K562 (cell line): ENCODE measurements at regions not wholly inside any gene's neighbourhood (a gene's known extent, or its start where the extent isn't known, plus 50 kb on each side); places are given as distances from the start of the nearest gene placed in this dataset.

Experiments used
- CBX5 ChIP-seq: IDR thresholded peaks from 2 replicates; pipeline ENCODE4 v1.6.1; 2014; ENCODE audit warnings: low read depth, borderline replicate concordance
- CBX8 ChIP-seq: fragments of 200-600 bp; sonication (generic); IDR thresholded peaks from 2 replicates; pipeline ENCODE4 v1.6.1; 2012; ENCODE audit warnings: borderline replicate concordance, mixed run types, low read depth, mild to moderate bottlenecking, moderate library complexity, mixed read lengths, low read length, control low read depth, inconsistent platforms; ENCODE audit not compliant: poor library complexity, severe bottlenecking; ENCODE audit errors: extremely low read depth
- CEBPZ ChIP-seq: fragments of 150-350 bp; IDR thresholded peaks from 2 replicates; pipeline ENCODE4 v1.6.1; 2014; ENCODE audit warnings: low read depth, mild to moderate bottlenecking, low read length, borderline replicate concordance
- MNT ChIP-seq, 2 experiments: fragments of 450-650 bp; conservative IDR thresholded peaks; 2 replicates each; pipeline ENCODE4 v1.6.1; 2017; ENCODE audit warnings: mild to moderate bottlenecking in 2 of 2, moderate library complexity in 2 of 2
- POLR2A ChIP-seq: fragments of 450-650 bp; conservative IDR thresholded peaks from 2 replicates; pipeline ENCODE4 v1.6.1; 2016
- SMARCC2 ChIP-seq: fragments of 450-650 bp; IDR thresholded peaks from 2 replicates; pipeline ENCODE4 v1.6.1; 2017; ENCODE audit warnings: antibody characterized with exemption, moderate library complexity, mild to moderate bottlenecking, low read depth
- ZBTB11 ChIP-seq, 3 experiments: fragments of 200-800 bp in 1 of 3; fragments of 250-450 bp in 1 of 3; fragments of 450-650 bp in 1 of 3; sonication (Bioruptor Pico) in 1 of 3; sonication (Bioruptor generic) in 1 of 3; formaldehyde crosslinking in 1 of 3; IDR thresholded peaks; 2 replicates each; pipeline versions ENCODE4 v1.6.1 to v1.8.0; 2016 to 2022; ENCODE audit warnings: mild to moderate bottlenecking in 2 of 3, missing genetic modification characterization in 2 of 3, missing compliant biosample characterization in 1 of 3, moderate library complexity in 1 of 3

- TF ChIP-seq ZBTB11 (CRISPR knock-in tag; IDR thresholded peaks at IDR 0.05) = no peak
- no peak for TF ChIP-seq MNT (conservative IDR thresholded peaks at IDR 0.05)
- TF ChIP-seq CBX8 = no peak
- no peak for TF ChIP-seq SMARCC2
- TF ChIP-seq CBX5 = no peak
- no peak for TF ChIP-seq POLR2A
- TF ChIP-seq CEBPZ = no peak
Measured at GRCh38 chr10:8235253-8236027, 181.0 kb downstream of the GATA3 start.
